Sigmoid colon (tissue), 6 donors: ENCODE measurements at regions not wholly inside any gene's neighbourhood (a gene's known extent, or its start where the extent isn't known, plus 50 kb on each side); places are given as distances from the start of the nearest gene placed in this dataset.

ENCODE experiments used
- DNase-seq: peaks from one replicate; pipeline ENCODE4 v3.0.0-alpha.2; 2019
- H3K27ac ChIP-seq, 4 donors: fragments of 200-600 bp; sonication (generic); one replicate each; pipeline ENCODE4 v1.5.1; 2016 to 2019; ENCODE audit warnings: mild to moderate bottlenecking in 1 of 4
- H3K27me3 ChIP-seq, 3 donors: fragments of 200-600 bp; sonication (generic); one replicate each; pipeline ENCODE4 v1.5.1; 2019; ENCODE audit warnings: mild to moderate bottlenecking in 1 of 3
- H3K36me3 ChIP-seq, 4 donors: fragments of 200-600 bp; sonication (generic); one replicate each; pipeline ENCODE4 v1.5.1; 2016 to 2019
- H3K4me1 ChIP-seq, 4 donors: fragments of 200-600 bp; sonication (generic); one replicate each; pipeline ENCODE4 v1.5.1; 2017 to 2019
- H3K4me3 ChIP-seq, 4 donors: fragments of 200-600 bp; sonication (generic); one replicate each; pipeline ENCODE4 v1.5.1; 2017 to 2019; ENCODE audit warnings: mild to moderate bottlenecking in 2 of 4, moderate library complexity in 1 of 4
- H3K9me3 ChIP-seq, 4 donors: fragments of 200-600 bp in 3 of 4; sonication (generic) in 3 of 4; one replicate each; pipeline versions ENCODE4 v1.5.1 to v1.6.1; 2013 to 2019
- CTCF ChIP-seq, 4 experiments: fragments of 450-650 bp in 3 of 4; fragments of 200-600 bp in 1 of 4; IDR thresholded peaks; one replicate each; pipeline ENCODE4 v1.5.1; 2016 to 2019; ENCODE audit warnings: antibody characterized with exemption in 4 of 4, mild to moderate bottlenecking in 3 of 4, moderate library complexity in 2 of 4
- EP300 ChIP-seq, 4 donors: sonication (generic); formaldehyde crosslinking; IDR thresholded peaks; one replicate each; pipeline ENCODE4 v1.6.1; 2017; ENCODE audit warnings: antibody characterized with exemption in 4 of 4
- POLR2A ChIP-seq, 2 donors: fragments of 450-650 bp; IDR thresholded peaks; one replicate each; pipeline ENCODE4 v1.6.1; 2016; ENCODE audit warnings: antibody characterized with exemption in 2 of 2, mild to moderate bottlenecking in 2 of 2, moderate library complexity in 2 of 2
- POLR2AphosphoS5 ChIP-seq, 4 donors: sonication (generic); formaldehyde crosslinking; IDR thresholded peaks; one replicate each; pipeline ENCODE4 v1.6.1; 2017; ENCODE audit warnings: antibody characterized with exemption in 4 of 4
- WGBS, 2 donors: extraction: QIAGEN DNeasy Blood & Tissue Kit; methylation state at CpG; one replicate each; pipeline ENCODE4 v1.1.7; 2013; 5-methylcytosine and 5-hydroxymethylcytosine counted together
- intact Hi-C: fragments of 100-400 bp; cut with DNase I; formaldehyde crosslinking; loops from one replicate; pipeline ENCODE4 v1.15.1; 2023
- donor health status: healthy with polysubstance abuse.
- donor health status: healthy.

- TF ChIP-seq POLR2AphosphoS5 (IDR thresholded peaks at IDR 0.05) (no peak), POLR2A (IDR thresholded peaks at IDR 0.05) (no peak), EP300 (IDR thresholded peaks at IDR 0.05) (no peak), CTCF (IDR thresholded peaks at IDR 0.05) (no peak)
- WGBS, 2 donors = 84% methylated on average over 10 of the region's 10 CpGs
Measured at GRCh38 chr2:71849607-71850305, 297.9 kb downstream of the CYP26B1 start.

GRCh38 chr2:71849111-71849510 is 298.6 kb downstream of the CYP26B1 start:
- peaks cover 0 to 9% (median 0%) of the 10 kb centered on the region in 3 donors for H3K27me3 ChIP-seq
- no peak overlapping the region for H3K4me3 ChIP-seq
- peaks cover 0 to 4% (median 2%) of the 10 kb centered on the region in 4 donors for H3K4me1 ChIP-seq
- no peak overlapping the region for H3K27ac ChIP-seq
- H3K9me3 ChIP-seq = no peaks in the 10 kb centered on the region
- WGBS, 2 donors = 80 to 82% methylated on average over 6 of the region's 6 CpGs
- no peaks in the 10 kb centered on the region for H3K36me3 ChIP-seq
- DNase-seq = no peak
- intact Hi-C loops = no loop called here
- no peak for TF ChIP-seq CTCF (IDR thresholded peaks at IDR 0.05)
- TF ChIP-seq POLR2A (IDR thresholded peaks at IDR 0.05) = no peak
- no peak for TF ChIP-seq EP300 (IDR thresholded peaks at IDR 0.05)
- no peak for TF ChIP-seq POLR2AphosphoS5 (IDR thresholded peaks at IDR 0.05)

More at GRCh38 chr2:71849607-71850305, 297.9 kb downstream of the CYP26B1 start:
- no peak overlapping the region for H3K27ac ChIP-seq
- H3K36me3 ChIP-seq = no peaks in the 10 kb centered on the region
- intact Hi-C loops = no loop called here
- H3K9me3 ChIP-seq = no peaks in the 10 kb centered on the region
- H3K27me3 ChIP-seq = peaks cover 0 to 9% (median 0%) of the 10 kb centered on the region in 3 donors
- no peak for DNase-seq
- H3K4me1 ChIP-seq = peaks cover 0 to 4% (median 2%) of the 10 kb centered on the region in 4 donors
- no peak overlapping the region for H3K4me3 ChIP-seq

- intact Hi-C loops = no loop called here
- TF ChIP-seq EP300 (IDR thresholded peaks at IDR 0.05) (no peak), POLR2AphosphoS5 (IDR thresholded peaks at IDR 0.05) (no peak), CTCF (IDR thresholded peaks at IDR 0.05) (no peak), POLR2A (IDR thresholded peaks at IDR 0.05) (no peak)
- no peak overlapping the region for H3K27ac ChIP-seq
- H3K4me3 ChIP-seq = no peak overlapping the region
- no peaks in the 10 kb centered on the region for H3K36me3 ChIP-seq
- no peak for DNase-seq
- H3K9me3 ChIP-seq = no peaks in the 10 kb centered on the region
- peaks cover 0 to 9% (median under 1%) of the 10 kb centered on the region in 4 donors for H3K4me1 ChIP-seq
- WGBS, 2 donors = 75 to 81% methylated on average over 3 of the region's 3 CpGs
- no peaks in the 10 kb centered on the region for H3K27me3 ChIP-seq
Measured at GRCh38 chr2:71846669-71847291, 300.9 kb downstream of the CYP26B1 start.

GRCh38 chr2:71846072-71846471 is 301.6 kb downstream of the CYP26B1 start:
- H3K36me3 ChIP-seq = no peaks in the 10 kb centered on the region
- TF ChIP-seq POLR2A (IDR thresholded peaks at IDR 0.05) = no peak
- TF ChIP-seq CTCF (IDR thresholded peaks at IDR 0.05) = no peak
- TF ChIP-seq POLR2AphosphoS5 (IDR thresholded peaks at IDR 0.05) = no peak
- TF ChIP-seq EP300 (IDR thresholded peaks at IDR 0.05) = no peak
- peaks cover 0 to 9% (median 0%) of the 10 kb centered on the region in 4 donors for H3K4me1 ChIP-seq
- DNase-seq = no peak
- no peak overlapping the region for H3K4me3 ChIP-seq
- intact Hi-C loops = no loop called here
- no peaks in the 10 kb centered on the region for H3K9me3 ChIP-seq
- no peaks in the 10 kb centered on the region for H3K27me3 ChIP-seq
- no peak overlapping the region for H3K27ac ChIP-seq
- WGBS, 2 donors = 77 to 78% methylated on average over 2 of the region's 2 CpGs
